ENCODE measurements at regions not wholly inside any gene's neighbourhood (a gene's known extent, or its start where the extent isn't known, plus 50 kb on each side); places are given as distances from the start of the nearest gene placed in this dataset.
"Not testable (repeated sequence)": the region's sequence is repeated elsewhere in the genome, so short reads cannot be mapped to it uniquely, and the experiment has no call there.

GRCh38 chr13:80881942-80882445 is 541.1 kb upstream of the SPRY2 start:
- Histone ChIP-seq H3K27me3 (ENCODE audit: control insufficient read depth, insufficient read depth, low read length) (no peaks in the 10 kb centered on the region), H3K4me3 (ENCODE audit: low read length) (no peak overlapping the region), H3K9me3 (ENCODE audit: control insufficient read depth, low read depth, low read length) (no peaks in the 10 kb centered on the region), H3K27ac (ENCODE audit: low read length) (no peak overlapping the region), H3K36me3 (ENCODE audit: control insufficient read depth, insufficient read depth, low read length) (no peaks in the 10 kb centered on the region), H3K4me1 (ENCODE audit: control insufficient read depth, insufficient read depth, low read length) (peaks cover 2% of the 10 kb centered on the region)
- DNase-seq = peak; percentile 18 to 38

DNA sequence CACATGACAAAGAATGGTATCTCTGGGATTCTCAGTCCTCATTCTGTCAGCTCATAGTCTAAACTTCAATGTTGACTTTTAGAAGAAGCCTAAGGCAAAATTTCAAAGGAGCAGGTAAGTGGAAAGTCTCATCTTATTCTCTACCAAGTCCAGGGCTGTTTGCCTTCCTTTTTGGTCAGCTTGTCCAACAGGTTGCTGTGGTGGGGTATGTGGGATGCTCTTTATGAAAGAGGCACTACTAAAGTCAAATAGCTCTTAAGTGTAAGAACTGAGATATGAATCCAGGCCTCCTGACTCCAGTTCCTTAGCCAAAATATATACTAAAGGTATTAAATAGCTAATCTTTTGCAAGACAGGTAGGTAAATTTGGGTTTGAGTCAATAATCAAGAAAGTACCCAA is 540.6 kb upstream of the SPRY2 start:
- Histone ChIP-seq H3K36me3 (ENCODE audit: control insufficient read depth, insufficient read depth, low read length) (no peaks in the 10 kb centered on the region), H3K4me1 (ENCODE audit: control insufficient read depth, insufficient read depth, low read length) (peaks cover 2% of the 10 kb centered on the region), H3K27ac (ENCODE audit: low read length) (no peak overlapping the region), H3K27me3 (ENCODE audit: control insufficient read depth, insufficient read depth, low read length) (no peaks in the 10 kb centered on the region), H3K4me3 (ENCODE audit: low read length) (no peak overlapping the region), H3K9me3 (ENCODE audit: control insufficient read depth, low read depth, low read length) (no peaks in the 10 kb centered on the region)
- DNase-seq = peak in 1 of 2 donors; percentile 9

- 82% methylated on average over 1 of the region's 1 CpG for WGBS (ENCODE audit: insufficient coverage, low lambda C conversion rate)
- no peaks in the 10 kb centered on the region for H3K36me3 ChIP-seq (ENCODE audit: control insufficient read depth, insufficient read depth, low read length)
- no peak for DNase-seq
- H3K9me3 ChIP-seq (ENCODE audit: control insufficient read depth, low read depth, low read length) = no peaks in the 10 kb centered on the region
- H3K27ac ChIP-seq (ENCODE audit: low read length) = no peak overlapping the region
- H3K4me1 ChIP-seq (ENCODE audit: control insufficient read depth, insufficient read depth, low read length) = peaks cover 2% of the 10 kb centered on the region
- H3K27me3 ChIP-seq (ENCODE audit: control insufficient read depth, insufficient read depth, low read length) = no peaks in the 10 kb centered on the region
- no peak overlapping the region for H3K4me3 ChIP-seq (ENCODE audit: low read length)
Observed at GRCh38 chr13:80881034-80881433, 540.1 kb upstream of the SPRY2 start.

DNA sequence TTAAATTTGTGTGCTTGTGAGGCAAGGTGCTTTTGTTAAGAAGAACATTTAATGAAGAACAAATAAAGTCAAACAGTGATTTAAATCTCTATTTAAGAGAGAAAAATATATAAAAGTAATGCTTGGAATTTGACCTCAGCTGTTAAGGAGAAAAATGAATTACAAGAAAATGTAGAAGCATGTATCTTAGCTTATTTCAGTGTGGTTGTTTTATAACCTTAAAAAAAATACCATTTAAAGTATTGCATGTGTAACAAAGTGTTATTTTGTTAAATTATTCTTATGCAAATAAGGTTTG is 537.0 kb upstream of the SPRY2 start:
- Histone ChIP-seq H3K27me3 (ENCODE audit: control insufficient read depth, insufficient read depth, low read length) (no peaks in the 10 kb centered on the region), H3K27ac (ENCODE audit: low read length) (no peak overlapping the region), H3K4me3 (ENCODE audit: low read length) (no peak overlapping the region), H3K36me3 (ENCODE audit: control insufficient read depth, insufficient read depth, low read length) (no peaks in the 10 kb centered on the region), H3K9me3 (ENCODE audit: control insufficient read depth, low read depth, low read length) (no peaks in the 10 kb centered on the region), H3K4me1 (ENCODE audit: control insufficient read depth, insufficient read depth, low read length) (peaks cover 2% of the 10 kb centered on the region)
- DNase-seq = no peak

GRCh38 chr13:80877209-80877943 is 536.5 kb upstream of the SPRY2 start:
- DNase-seq = no peak
- WGBS (ENCODE audit: insufficient coverage, low lambda C conversion rate) = 82% methylated on average over 1 of the region's 3 CpGs
- Histone ChIP-seq H3K27ac (ENCODE audit: low read length) (no peak overlapping the region), H3K4me3 (ENCODE audit: low read length) (no peak overlapping the region), H3K4me1 (ENCODE audit: control insufficient read depth, insufficient read depth, low read length) (peaks cover 2% of the 10 kb centered on the region), H3K27me3 (ENCODE audit: control insufficient read depth, insufficient read depth, low read length) (no peaks in the 10 kb centered on the region), H3K9me3 (ENCODE audit: control insufficient read depth, low read depth, low read length) (no peaks in the 10 kb centered on the region), H3K36me3 (ENCODE audit: control insufficient read depth, insufficient read depth, low read length) (no peaks in the 10 kb centered on the region)

DNA sequence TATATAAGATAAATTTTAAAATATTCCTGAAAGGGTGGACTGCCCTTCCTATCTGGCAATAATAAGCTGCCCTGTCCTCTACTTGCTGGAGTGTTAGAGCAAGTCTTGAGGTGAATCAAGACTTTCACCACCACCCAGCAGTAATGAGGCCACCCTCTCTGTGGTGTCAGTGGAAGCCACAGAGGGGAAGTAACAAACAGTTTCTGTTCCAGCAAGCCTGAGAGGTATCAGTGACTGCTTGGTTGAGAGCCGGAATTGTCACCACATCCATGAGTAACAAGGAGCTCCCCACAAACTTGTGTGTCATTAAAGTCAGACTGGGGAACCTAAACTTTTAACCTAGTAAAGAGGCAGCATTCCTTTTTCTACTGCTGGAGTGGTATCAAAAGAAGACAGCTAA is 532.7 kb upstream of the SPRY2 start:
- no peak for DNase-seq
- Histone ChIP-seq H3K27ac (ENCODE audit: low read length) (no peak overlapping the region), H3K9me3 (ENCODE audit: control insufficient read depth, low read depth, low read length) (no peaks in the 10 kb centered on the region), H3K4me1 (ENCODE audit: control insufficient read depth, insufficient read depth, low read length) (no peaks in the 10 kb centered on the region), H3K4me3 (ENCODE audit: low read length) (no peak overlapping the region), H3K36me3 (ENCODE audit: control insufficient read depth, insufficient read depth, low read length) (no peaks in the 10 kb centered on the region), H3K27me3 (ENCODE audit: control insufficient read depth, insufficient read depth, low read length) (no peaks in the 10 kb centered on the region)
- WGBS (ENCODE audit: insufficient coverage, low lambda C conversion rate) = no CpG with 5 or more reads among the region's 1 CpG

DNA sequence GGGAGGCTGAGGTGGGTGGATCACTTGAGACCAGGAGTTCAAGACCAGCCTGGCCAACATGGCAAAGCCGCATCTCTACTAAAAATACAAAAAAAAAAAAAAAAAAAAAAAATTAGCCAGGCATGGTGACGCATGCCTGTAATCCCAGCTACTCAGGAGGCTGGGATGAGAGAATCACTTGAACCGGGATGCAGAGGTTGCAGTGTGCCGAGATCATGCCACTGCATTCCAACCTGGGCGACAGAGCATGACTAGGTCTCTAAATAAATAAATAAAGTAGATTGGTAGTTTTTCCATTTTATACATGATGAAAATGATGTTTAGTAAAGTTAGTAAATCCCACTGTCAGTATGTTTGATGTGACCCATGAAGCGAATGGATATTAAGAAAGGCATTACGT is 531.0 kb upstream of the SPRY2 start:
- H3K4me3 ChIP-seq (ENCODE audit: low read length); DNase-seq; H3K27ac ChIP-seq (ENCODE audit: low read length); H3K4me1 ChIP-seq (ENCODE audit: control insufficient read depth, insufficient read depth, low read length); H3K9me3 ChIP-seq (ENCODE audit: control insufficient read depth, low read depth, low read length); H3K27me3 ChIP-seq (ENCODE audit: control insufficient read depth, insufficient read depth, low read length); H3K36me3 ChIP-seq (ENCODE audit: control insufficient read depth, insufficient read depth, low read length): not testable (repeated sequence)
- 90% methylated on average over 2 of the region's 7 CpGs for WGBS (ENCODE audit: insufficient coverage, low lambda C conversion rate)

GRCh38 chr13:80871481-80871880 is 530.6 kb upstream of the SPRY2 start:
- Histone ChIP-seq H3K4me3 (ENCODE audit: low read length) (no peak overlapping the region), H3K27ac (ENCODE audit: low read length) (no peak overlapping the region), H3K27me3 (ENCODE audit: control insufficient read depth, insufficient read depth, low read length) (no peaks in the 10 kb centered on the region), H3K9me3 (ENCODE audit: control insufficient read depth, low read depth, low read length) (no peaks in the 10 kb centered on the region), H3K36me3 (ENCODE audit: control insufficient read depth, insufficient read depth, low read length) (no peaks in the 10 kb centered on the region), H3K4me1 (ENCODE audit: control insufficient read depth, insufficient read depth, low read length) (no peaks in the 10 kb centered on the region)
- no CpG with 5 or more reads among the region's 4 CpGs for WGBS (ENCODE audit: insufficient coverage, low lambda C conversion rate)
- no peak for DNase-seq

GRCh38 chr13:80870186-80870585 is 529.3 kb upstream of the SPRY2 start:
- no peaks in the 10 kb centered on the region for H3K4me1 ChIP-seq (ENCODE audit: control insufficient read depth, insufficient read depth, low read length)
- no peaks in the 10 kb centered on the region for H3K27me3 ChIP-seq (ENCODE audit: control insufficient read depth, insufficient read depth, low read length)
- DNase-seq = no peak
- no peaks in the 10 kb centered on the region for H3K9me3 ChIP-seq (ENCODE audit: control insufficient read depth, low read depth, low read length)
- no peak overlapping the region for H3K4me3 ChIP-seq (ENCODE audit: low read length)
- H3K36me3 ChIP-seq (ENCODE audit: control insufficient read depth, insufficient read depth, low read length) = no peaks in the 10 kb centered on the region
- WGBS (ENCODE audit: insufficient coverage, low lambda C conversion rate) = 39% methylated on average over 4 of the region's 5 CpGs
- no peak overlapping the region for H3K27ac ChIP-seq (ENCODE audit: low read length)

DNA sequence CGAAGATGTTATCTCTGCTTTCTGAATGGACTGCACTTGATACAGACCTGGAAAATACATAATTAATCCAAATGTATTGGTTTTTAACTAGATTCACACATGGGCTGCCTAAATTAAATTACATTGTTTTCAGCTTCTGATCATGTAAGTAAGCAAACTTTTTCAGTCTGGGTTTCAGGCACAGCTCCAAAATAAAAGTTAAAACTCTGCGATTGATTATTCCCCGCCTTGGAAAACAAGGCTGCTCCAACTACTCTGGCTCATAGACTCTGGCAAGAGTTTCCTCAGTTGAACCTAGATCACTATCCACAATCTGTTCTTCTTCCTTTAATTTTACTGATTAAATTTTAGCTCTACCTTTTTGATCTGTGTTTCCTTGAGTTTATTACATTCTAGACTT is 526.0 kb upstream of the SPRY2 start:
- WGBS (ENCODE audit: insufficient coverage, low lambda C conversion rate) = 76% methylated on average over 2 of the region's 3 CpGs
- Histone ChIP-seq H3K36me3 (ENCODE audit: control insufficient read depth, insufficient read depth, low read length) (no peaks in the 10 kb centered on the region), H3K9me3 (ENCODE audit: control insufficient read depth, low read depth, low read length) (no peaks in the 10 kb centered on the region), H3K27me3 (ENCODE audit: control insufficient read depth, insufficient read depth, low read length) (no peaks in the 10 kb centered on the region), H3K4me3 (ENCODE audit: low read length) (no peak overlapping the region), H3K4me1 (ENCODE audit: control insufficient read depth, insufficient read depth, low read length) (no peaks in the 10 kb centered on the region), H3K27ac (ENCODE audit: low read length) (no peak overlapping the region)
- no peak for DNase-seq

GRCh38 chr13:80865329-80865728 is 524.4 kb upstream of the SPRY2 start:
- H3K4me3 ChIP-seq (ENCODE audit: low read length) = no peak overlapping the region
- no peaks in the 10 kb centered on the region for H3K9me3 ChIP-seq (ENCODE audit: control insufficient read depth, low read depth, low read length)
- H3K36me3 ChIP-seq (ENCODE audit: control insufficient read depth, insufficient read depth, low read length) = no peaks in the 10 kb centered on the region
- WGBS (ENCODE audit: insufficient coverage, low lambda C conversion rate) = 22% methylated on average over 1 of the region's 1 CpG
- no peaks in the 10 kb centered on the region for H3K27me3 ChIP-seq (ENCODE audit: control insufficient read depth, insufficient read depth, low read length)
- H3K27ac ChIP-seq (ENCODE audit: low read length) = no peak overlapping the region
- DNase-seq = no peak
- no peaks in the 10 kb centered on the region for H3K4me1 ChIP-seq (ENCODE audit: control insufficient read depth, insufficient read depth, low read length)
